T-helper 17 cell (primary cell): ENCODE measurements at regions not wholly inside any gene's neighbourhood (a gene's known extent, or its start where the extent isn't known, plus 50 kb on each side); places are given as distances from the start of the nearest gene placed in this dataset.
"Not testable (repeated sequence)": the region's sequence is repeated elsewhere in the genome, so short reads cannot be mapped to it uniquely, and the experiment has no call there.

Source experiments
- ATAC-seq: fragments of 150-1000 bp; cut with Tn5 transposase; 2 replicates; pipeline ENCODE4 v1.10.0; 2021; ENCODE audit warnings: mild to moderate bottlenecking, moderate library complexity
- DNase-seq, 3 donors: peaks; one replicate each; pipeline versions ENCODE4 v3.0.0 to v3.0.0-alpha.2; 2020 to 2021
- H3K9me3 ChIP-seq: one replicate; pipeline ENCODE4 v1.7.0; 2013; ENCODE audit warnings: low read length, mild to moderate bottlenecking; ENCODE audit not compliant: control insufficient read depth, poor library complexity, severe bottlenecking
- H3K27ac Mint-ChIP-seq: one replicate; pipeline ENCODE4 v1.8.0; 2022; ENCODE audit warnings: mild to moderate bottlenecking, moderate library complexity, mixed read lengths
- H3K27me3 Mint-ChIP-seq: one replicate; pipeline ENCODE4 v1.8.0; 2022; ENCODE audit warnings: mixed read lengths
- H3K36me3 Mint-ChIP-seq: one replicate; pipeline ENCODE4 v1.8.0; 2022; ENCODE audit warnings: low read depth, mixed read lengths
- H3K4me1 Mint-ChIP-seq: one replicate; pipeline ENCODE4 v1.8.0; 2022; ENCODE audit warnings: mild to moderate bottlenecking, mixed read lengths
- H3K4me3 Mint-ChIP-seq: one replicate; pipeline ENCODE4 v1.8.0; 2022; ENCODE audit warnings: mild to moderate bottlenecking, moderate library complexity, mixed read lengths

DNA sequence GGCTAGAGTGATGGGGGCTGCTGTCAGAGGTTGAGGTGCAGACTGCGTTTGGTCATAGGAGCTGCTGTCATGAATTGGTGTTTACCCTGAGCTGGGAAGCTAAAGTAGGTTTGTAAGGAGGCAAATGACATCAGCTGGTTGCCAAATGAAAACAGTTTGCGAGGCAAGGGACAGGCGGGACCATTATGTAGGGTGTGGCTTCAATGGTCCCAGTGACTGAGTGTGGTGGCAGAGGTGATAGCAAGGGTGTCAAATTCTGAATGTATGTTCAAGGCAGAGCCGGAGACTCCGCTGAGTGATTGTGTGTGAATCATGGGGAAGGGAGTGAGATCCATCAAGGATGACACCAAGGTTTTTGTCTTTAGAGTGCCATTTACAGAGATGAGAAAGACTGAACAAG, 359.5 kb downstream of the VRK1 start:
- H3K4me3 Mint-ChIP-seq, result no peak overlapping the region
- ATAC-seq, result no peak
- H3K36me3 Mint-ChIP-seq, result peaks cover 6% of the 10 kb centered on the region
- peaks cover 11% of the 10 kb centered on the region for H3K27me3 Mint-ChIP-seq
- peak overlapping the region; percentile 1 for H3K27ac Mint-ChIP-seq
- H3K4me1 Mint-ChIP-seq, result peaks cover 6% of the 10 kb centered on the region
- DNase-seq, result no peak
- H3K9me3 ChIP-seq, result no peaks in the 10 kb centered on the region

DNA sequence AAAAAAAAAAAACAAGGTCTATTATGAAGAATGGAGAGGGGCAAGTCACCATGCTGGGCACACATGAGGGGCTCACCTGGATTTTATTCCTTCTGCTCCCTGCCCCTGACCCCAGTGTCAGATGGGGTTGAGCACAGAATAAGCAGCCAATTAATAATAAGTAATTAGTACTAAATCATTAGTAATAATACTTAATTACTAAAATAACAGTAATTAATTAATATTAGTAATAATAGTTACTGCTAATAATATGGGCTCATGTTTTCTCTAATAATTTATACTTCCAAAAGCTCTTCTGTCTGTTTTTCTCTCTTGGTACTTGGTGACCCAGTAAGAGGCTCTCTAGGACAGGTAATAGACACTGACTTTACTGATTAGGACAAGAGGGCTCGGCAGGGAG, 360.9 kb downstream of the VRK1 start:
- peaks cover 6% of the 10 kb centered on the region for H3K36me3 Mint-ChIP-seq
- ATAC-seq, result no peak
- H3K27me3 Mint-ChIP-seq, result peaks cover 11% of the 10 kb centered on the region
- no peak overlapping the region for H3K4me3 Mint-ChIP-seq
- H3K9me3 ChIP-seq, result no peaks in the 10 kb centered on the region
- DNase-seq, result no peak
- H3K4me1 Mint-ChIP-seq, result peaks cover 8% of the 10 kb centered on the region
- no peak overlapping the region for H3K27ac Mint-ChIP-seq

DNA sequence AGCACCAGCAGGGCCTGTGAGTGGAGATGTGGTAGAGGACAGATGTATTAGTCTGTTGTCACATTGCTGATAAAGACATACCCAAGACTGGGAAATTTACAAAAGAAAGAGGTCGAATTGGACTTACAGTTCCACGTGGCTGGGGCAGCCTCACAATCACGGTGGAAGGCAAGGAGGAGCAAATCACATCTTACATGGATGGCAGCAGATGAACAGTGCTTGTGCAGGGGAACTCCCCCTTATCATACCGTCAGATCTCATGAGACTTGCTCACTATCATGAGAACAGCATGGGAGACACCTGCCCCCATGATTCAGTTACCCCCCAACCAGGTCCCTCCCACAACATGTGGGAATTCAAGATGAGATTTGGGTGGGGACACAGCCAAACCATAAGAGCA, 361.9 kb downstream of the VRK1 start:
- no peak for ATAC-seq
- Mint-ChIP-seq H3K27ac (no peak overlapping the region), H3K27me3 (peaks cover 11% of the 10 kb centered on the region), H3K36me3 (peaks cover 6% of the 10 kb centered on the region), H3K4me3 (no peak overlapping the region), H3K4me1 (peaks cover 8% of the 10 kb centered on the region)
- no peak for DNase-seq
- no peaks in the 10 kb centered on the region for H3K9me3 ChIP-seq

DNA sequence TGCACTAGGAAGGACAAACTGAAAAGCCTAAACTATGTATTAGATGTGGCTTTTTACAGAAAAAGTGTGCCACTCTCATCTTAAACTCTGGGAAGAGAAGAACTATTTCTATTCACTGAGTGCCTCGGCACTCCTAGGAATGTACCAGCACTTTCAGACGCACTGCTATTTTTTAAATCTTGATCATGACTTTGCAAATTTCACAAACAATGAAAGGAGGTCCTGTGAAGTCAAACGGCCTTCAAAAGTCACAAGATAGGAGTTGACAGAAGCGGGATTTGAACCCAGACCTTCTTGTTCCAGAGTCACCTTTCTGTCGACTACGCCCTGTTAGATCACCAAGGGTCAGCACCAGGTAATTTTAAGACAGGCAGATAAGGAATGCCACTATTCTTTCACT, 365.4 kb downstream of the VRK1 start:
- Mint-ChIP-seq H3K4me1 (peaks cover 2% of the 10 kb centered on the region), H3K4me3 (no peak overlapping the region), H3K27me3 (no peaks in the 10 kb centered on the region), H3K27ac (no peak overlapping the region), H3K36me3 (peaks cover 3% of the 10 kb centered on the region)
- ATAC-seq (no peak), DNase-seq (no peak)
- H3K9me3 ChIP-seq, result no peaks in the 10 kb centered on the region

DNA sequence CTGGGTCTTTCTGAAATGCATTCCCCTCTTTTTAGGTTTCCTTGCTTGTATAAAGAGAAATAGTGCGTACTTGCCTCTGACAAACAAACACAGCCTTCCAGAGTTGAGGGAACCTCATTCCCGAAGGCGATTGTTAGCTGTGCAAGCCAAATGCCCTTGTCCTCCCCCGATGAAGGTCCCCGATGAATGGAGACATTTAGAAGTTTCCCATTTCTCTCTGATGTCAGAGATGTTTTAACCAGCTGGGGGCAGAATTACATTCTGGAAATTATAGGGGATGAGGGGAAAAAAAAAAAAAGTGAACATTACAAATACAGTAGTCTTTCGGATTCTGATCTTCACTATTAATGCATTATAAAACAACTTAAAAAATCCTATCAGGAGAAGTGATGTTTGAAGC, 366.8 kb downstream of the VRK1 start:
- Mint-ChIP-seq H3K4me1 (peaks cover 2% of the 10 kb centered on the region), H3K27ac (no peak overlapping the region), H3K27me3 (no peaks in the 10 kb centered on the region), H3K4me3 (no peak overlapping the region), H3K36me3 (no peaks in the 10 kb centered on the region)
- ATAC-seq, result no peak
- H3K9me3 ChIP-seq, result no peaks in the 10 kb centered on the region
- no peak for DNase-seq

DNA sequence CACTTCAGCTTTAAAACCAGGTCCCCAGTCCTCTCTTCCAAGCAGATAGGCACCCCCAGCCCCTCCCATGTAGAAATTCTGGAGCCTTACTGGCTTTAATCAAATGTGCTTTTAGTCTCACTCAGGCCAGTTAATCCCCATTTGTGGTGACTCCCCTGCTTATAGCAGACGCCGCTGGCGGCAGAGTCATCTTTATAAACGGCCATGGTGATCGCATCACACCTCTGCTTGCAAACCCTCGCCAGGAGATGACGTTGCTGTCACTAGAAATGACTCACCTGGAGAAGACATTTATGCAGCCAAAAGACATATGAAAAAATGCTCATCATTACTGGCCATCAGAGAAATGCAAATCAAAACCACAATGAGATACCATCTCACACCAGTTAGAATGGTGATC, 369.3 kb downstream of the VRK1 start:
- no peaks in the 10 kb centered on the region for H3K36me3 Mint-ChIP-seq
- H3K4me1 Mint-ChIP-seq, result peaks cover 2% of the 10 kb centered on the region
- H3K27ac Mint-ChIP-seq, result no peak overlapping the region
- no peaks in the 10 kb centered on the region for H3K27me3 Mint-ChIP-seq
- H3K4me3 Mint-ChIP-seq, result no peak overlapping the region
- no peaks in the 10 kb centered on the region for H3K9me3 ChIP-seq
- DNase-seq (no peak), ATAC-seq (no peak)

DNA sequence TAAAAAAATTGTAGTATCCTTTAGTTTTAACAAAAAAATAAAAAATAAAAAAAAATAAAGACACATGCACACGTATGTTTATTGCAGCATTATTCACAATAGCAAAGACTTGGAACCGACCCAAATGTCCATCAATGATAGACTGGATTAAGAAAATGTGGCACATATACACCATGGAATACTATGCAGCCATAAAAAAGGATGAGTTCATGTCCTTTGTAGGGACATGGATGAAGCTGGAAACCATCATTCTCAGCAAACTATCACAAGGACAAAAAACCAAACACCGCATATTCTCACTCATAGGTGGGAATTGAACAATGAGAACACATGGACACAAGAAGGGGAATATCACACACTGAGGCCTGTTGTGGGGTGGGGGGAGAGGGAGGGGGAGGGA, 370.4 kb downstream of the VRK1 start:
- not testable (repeated sequence) for ATAC-seq, H3K27ac Mint-ChIP-seq, DNase-seq, H3K4me3 Mint-ChIP-seq, H3K9me3 ChIP-seq, H3K27me3 Mint-ChIP-seq, H3K4me1 Mint-ChIP-seq, H3K36me3 Mint-ChIP-seq

DNA sequence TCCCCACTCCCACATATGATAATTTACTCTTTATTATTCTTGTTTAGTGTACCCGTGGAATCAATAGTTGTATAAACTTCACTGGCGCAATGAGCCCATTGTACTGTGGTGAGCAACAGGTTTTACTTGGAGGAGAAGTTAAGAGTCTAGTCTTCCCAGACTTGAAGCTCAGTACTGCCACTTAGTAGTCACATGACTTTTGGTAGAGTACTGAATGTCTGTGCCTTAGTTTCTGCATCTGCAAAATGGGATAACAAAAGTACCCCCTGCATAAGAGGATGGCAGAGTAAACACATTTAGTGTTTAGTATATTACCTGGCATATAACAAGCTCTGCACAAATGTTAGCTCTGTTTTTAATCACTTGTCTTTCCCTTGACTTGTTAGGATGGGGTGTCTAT, 375.5 kb downstream of the VRK1 start:
- ATAC-seq (no peak), DNase-seq (no peak)
- peaks cover 2% of the 10 kb centered on the region for H3K27me3 Mint-ChIP-seq
- no peaks in the 10 kb centered on the region for H3K9me3 ChIP-seq
- no peak overlapping the region for H3K4me3 Mint-ChIP-seq
- peaks cover 4% of the 10 kb centered on the region for H3K4me1 Mint-ChIP-seq
- no peaks in the 10 kb centered on the region for H3K36me3 Mint-ChIP-seq
- no peak overlapping the region for H3K27ac Mint-ChIP-seq

DNA sequence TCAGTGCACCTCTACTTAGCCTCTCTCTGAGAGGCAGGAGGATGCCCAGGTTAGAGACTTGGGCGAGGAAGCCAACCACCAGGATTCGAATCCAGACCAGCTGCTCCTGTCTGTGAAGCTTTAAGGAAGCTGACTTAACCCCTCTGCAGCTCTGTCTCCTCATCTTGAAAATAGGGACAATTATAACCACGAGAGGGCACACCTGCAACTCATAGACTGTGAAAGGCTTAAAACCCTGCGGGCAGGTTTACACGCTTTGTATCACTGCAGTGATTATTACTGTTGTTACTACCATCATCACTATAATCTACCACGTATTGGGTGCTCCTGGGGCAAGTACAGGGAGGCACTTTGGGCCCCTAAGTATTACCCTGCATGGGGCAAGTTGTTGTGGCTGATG, 379.8 kb downstream of the VRK1 start:
- Mint-ChIP-seq H3K27ac (no peak overlapping the region), H3K4me1 (peaks cover 10% of the 10 kb centered on the region), H3K4me3 (no peak overlapping the region), H3K36me3 (no peaks in the 10 kb centered on the region), H3K27me3 (peaks cover 4% of the 10 kb centered on the region)
- no peaks in the 10 kb centered on the region for H3K9me3 ChIP-seq
- DNase-seq (peak in 1 of 3 donors; percentile 12), ATAC-seq (peak; percentile 72)

DNA sequence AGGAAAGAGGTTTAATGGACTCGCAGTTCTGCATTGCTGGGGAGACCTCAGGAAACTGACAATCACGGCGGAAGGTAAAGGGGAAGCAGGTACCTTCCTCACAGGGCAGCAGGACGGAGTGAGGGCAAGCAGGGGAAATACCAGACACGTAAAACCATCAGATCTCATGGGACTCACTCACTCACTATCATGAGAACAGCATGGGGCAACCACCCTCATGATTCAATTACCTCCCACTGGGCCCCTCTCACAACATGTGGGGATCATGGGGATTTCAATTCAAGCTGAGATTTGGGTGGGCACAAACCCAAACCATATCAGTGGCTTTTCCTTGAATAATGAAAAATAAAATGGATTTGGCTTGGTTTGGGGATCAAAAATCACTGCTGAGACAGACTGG, 380.5 kb downstream of the VRK1 start:
- peaks cover 4% of the 10 kb centered on the region for H3K27me3 Mint-ChIP-seq
- DNase-seq (no peak), ATAC-seq (peak; percentile 61)
- H3K4me1 Mint-ChIP-seq, result peaks cover 11% of the 10 kb centered on the region
- no peaks in the 10 kb centered on the region for H3K36me3 Mint-ChIP-seq
- H3K9me3 ChIP-seq, result no peaks in the 10 kb centered on the region
- no peak overlapping the region for H3K4me3 Mint-ChIP-seq
- no peak overlapping the region for H3K27ac Mint-ChIP-seq

DNA sequence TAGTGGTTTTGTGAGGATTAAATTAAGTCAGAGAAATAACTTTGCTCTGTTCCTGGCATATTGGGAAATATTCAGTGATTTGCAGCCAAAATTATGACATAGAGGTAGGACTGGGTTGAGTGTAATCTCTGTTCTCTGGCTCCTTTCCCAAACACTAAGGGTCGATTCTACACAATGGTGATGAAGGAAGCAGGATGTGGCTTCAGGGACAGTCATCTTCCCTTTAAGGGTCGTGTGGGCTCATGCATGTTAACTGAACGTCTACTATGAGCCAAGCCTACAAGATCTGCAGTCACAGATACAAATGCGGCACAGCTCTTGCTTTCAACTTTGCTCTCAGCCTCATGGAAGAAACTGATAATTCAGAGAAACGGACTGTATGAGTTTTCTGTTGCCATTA, 381.6 kb downstream of the VRK1 start:
- H3K9me3 ChIP-seq, result no peaks in the 10 kb centered on the region
- DNase-seq, result no peak
- H3K27me3 Mint-ChIP-seq, result peaks cover 4% of the 10 kb centered on the region
- no peaks in the 10 kb centered on the region for H3K36me3 Mint-ChIP-seq
- no peak overlapping the region for H3K4me3 Mint-ChIP-seq
- no peak overlapping the region for H3K27ac Mint-ChIP-seq
- peaks cover 14% of the 10 kb centered on the region for H3K4me1 Mint-ChIP-seq
- no peak for ATAC-seq

DNA sequence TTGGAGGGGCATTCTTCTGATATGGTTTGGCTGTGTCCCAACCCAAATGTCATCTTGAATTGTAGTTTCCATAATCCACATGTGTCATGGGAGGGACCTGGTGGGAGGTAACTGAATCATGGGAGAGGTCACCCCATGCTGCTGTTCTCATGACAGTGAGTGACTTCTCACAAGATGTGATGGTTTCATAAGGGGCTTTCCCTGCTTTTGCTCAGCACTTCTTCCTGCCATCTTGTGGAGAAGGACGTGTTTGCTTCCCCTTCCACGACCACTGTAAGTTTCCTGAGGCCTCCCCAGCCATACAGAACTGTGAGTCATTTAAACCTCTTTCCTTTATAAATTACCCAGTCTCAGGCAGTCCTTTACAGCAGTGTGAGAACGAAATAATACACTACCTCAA, 382.4 kb downstream of the VRK1 start:
- H3K27ac Mint-ChIP-seq, result no peak overlapping the region

DNA sequence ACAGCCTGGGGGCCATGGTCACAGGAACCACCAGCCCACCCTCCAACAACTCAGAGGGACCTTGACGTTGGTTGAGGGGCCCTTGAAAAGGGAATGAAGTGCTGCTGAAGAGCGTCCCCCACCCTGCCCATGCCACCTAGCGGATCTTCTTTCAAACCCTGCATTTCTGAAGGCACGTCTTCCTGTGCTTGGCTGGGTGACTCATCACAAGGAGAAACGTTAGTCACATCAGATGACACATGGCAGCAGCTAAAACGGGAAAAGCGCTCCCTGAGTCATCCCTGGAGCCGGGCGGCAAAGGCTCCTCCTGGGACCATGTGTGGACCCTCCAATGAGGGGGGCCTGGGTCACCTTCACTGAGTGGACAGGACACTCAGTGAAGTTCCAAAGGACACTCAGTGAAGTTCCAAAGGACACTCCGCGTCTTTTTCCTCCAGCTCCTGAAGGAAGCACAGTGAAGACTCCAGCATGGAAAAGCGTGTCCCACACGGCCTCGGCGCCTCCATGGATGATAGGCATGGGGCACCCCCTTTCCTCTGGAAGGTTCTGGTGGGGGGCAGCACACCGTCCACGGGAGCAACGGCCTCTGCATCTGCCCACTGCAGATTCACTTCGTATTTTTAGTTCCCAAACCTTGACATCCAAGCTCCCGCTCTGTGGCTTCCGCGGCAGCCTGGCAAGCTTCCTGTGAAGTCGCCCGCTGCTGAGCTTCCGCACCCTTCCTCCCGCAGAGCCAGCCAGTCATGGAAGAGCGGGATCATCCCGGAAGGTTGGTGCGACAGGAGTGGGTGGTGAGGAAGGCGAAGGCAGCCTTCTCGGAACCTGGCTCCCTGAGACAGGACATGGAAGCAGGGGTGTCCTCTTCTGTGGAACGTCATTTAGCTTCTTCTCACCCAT, 383.4 kb downstream of the VRK1 start:
- Mint-ChIP-seq H3K27me3 (peaks cover 4% of the 10 kb centered on the region), H3K36me3 (no peaks in the 10 kb centered on the region), H3K4me1 (peaks cover 18% of the 10 kb centered on the region), H3K27ac (no peak overlapping the region), H3K4me3 (no peak overlapping the region)
- ATAC-seq, result no peak
- DNase-seq, result no peak
- H3K9me3 ChIP-seq, result no peaks in the 10 kb centered on the region

More for the DNA sequence above, 382.4 kb downstream of the VRK1 start:
- ATAC-seq (peak; percentile 27), DNase-seq (no peak)
- H3K9me3 ChIP-seq, result no peaks in the 10 kb centered on the region
- H3K4me3 Mint-ChIP-seq, result no peak overlapping the region
- peaks cover 14% of the 10 kb centered on the region for H3K4me1 Mint-ChIP-seq
- H3K27me3 Mint-ChIP-seq, result peaks cover 4% of the 10 kb centered on the region
- H3K36me3 Mint-ChIP-seq, result no peaks in the 10 kb centered on the region

DNA sequence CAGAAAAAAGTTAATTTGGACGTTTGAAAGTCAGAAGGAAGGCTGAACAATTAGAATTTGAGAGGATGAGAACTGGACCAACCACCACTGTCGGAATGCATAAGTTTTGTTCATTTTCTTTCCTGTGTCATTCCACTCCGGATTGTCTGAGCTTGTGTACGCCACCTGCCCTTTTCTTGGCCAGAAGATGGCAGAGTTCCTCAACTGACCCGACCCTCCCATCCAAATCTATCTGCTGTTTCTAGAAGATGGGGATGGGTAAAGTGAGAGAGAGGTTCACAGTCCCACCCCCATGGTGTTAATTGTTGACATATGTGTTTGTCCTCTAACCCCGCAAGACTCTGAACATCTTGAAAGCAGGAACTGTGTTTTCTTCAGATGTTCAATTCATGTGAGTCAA, 388.0 kb downstream of the VRK1 start:
- H3K27ac Mint-ChIP-seq, result no peak overlapping the region
- no peaks in the 10 kb centered on the region for H3K27me3 Mint-ChIP-seq
- no peaks in the 10 kb centered on the region for H3K9me3 ChIP-seq
- H3K36me3 Mint-ChIP-seq, result no peaks in the 10 kb centered on the region
- peaks cover 8% of the 10 kb centered on the region for H3K4me1 Mint-ChIP-seq
- ATAC-seq (no peak), DNase-seq (no peak)
- H3K4me3 Mint-ChIP-seq, result no peak overlapping the region
